Brain pericyte (primary cell): ENCODE measurements at regions not wholly inside any gene's neighbourhood (a gene's known extent, or its start where the extent isn't known, plus 50 kb on each side); places are given as distances from the start of the nearest gene placed in this dataset.

Source experiments
- DNase-seq: peaks from one replicate; pipeline ENCODE4 v3.0.0-alpha.2; 2012; ENCODE audit warnings: low read depth, low spot score

DNA sequence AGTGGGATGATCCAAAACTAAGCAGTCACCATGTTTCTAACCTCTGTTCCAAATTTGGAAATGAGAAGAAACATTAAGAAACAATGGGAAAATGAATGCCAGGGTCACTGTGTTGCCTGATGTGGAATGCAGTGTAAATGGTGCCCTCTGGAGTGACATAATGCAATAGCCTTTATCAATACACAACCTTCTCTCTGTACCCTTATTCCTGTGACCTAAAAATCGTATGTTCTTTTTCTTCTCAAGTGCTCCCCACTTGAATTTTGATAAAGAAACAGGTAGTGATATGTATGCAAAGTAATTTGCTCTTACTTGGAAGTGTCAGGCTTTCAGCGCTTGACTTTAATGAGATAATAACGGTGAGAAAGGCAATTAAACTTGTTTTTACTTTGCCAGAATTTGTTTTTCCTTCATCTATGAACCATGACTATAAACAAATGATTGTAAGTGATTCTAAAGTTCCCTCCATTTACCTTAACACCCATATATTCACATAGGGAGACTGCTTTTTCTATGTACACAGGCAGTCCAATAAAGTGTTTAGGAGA, 145.8 kb upstream of the THRB start:
- no peak for DNase-seq

DNA sequence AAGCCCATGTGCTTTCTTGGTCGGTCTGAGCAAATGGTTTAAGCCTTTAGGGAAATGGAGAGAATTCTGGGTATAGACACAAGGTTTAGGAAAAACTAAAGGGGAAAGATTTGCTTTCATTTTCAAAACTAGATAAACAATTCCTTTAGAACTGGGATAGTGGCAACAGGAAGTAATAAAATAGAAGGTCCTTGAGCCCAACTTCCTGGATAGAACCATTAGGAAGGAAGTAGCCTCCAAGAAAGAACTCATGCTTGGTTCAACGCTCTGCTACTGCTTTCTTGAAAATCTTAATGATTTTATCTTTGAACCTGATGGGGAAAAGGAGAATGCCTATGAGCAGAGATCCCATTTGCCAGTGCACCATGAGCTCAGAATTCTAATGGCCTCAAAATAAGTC, 147.0 kb upstream of the THRB start:
- DNase-seq = no peak

DNA sequence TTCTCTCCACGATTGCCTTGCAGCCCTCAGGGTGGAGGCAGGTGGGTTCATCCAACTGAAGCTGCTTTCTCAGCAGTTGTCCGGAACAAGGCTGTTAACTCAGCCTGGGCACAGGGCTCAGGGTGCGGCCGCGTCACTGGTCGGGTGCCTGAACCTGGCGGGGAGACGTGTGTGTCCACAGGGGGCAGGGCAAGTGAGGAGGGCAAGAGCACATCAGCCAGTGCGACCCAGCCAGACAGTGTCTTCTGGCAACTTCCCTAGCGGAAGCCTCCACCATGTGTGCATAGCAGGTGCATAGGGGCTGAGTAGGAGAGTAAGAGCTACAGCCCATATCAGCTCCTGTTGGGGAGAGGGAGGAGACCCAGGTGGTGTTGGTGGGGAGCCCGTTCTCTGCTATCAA, 150.4 kb upstream of the THRB start:
- no peak for DNase-seq

DNA sequence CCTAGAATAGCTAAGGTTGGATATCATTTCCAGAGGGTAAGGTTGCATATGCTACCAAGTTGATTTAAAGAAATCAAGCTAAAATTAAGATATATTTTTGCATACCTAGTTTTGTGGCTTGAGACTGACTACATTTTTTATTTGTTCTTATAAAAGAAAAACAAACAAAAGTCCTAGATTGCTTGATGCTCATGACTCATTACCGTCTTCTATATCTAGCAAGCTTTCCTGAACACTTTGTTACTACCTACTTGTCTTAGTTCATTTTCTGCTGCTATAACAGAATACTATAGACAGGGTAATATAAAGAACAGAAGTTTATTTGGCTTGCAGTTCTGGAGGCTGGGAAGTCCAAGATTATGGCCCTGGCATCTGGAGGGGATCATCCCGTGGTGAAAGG, 152.1 kb upstream of the THRB start:
- no peak for DNase-seq

DNA sequence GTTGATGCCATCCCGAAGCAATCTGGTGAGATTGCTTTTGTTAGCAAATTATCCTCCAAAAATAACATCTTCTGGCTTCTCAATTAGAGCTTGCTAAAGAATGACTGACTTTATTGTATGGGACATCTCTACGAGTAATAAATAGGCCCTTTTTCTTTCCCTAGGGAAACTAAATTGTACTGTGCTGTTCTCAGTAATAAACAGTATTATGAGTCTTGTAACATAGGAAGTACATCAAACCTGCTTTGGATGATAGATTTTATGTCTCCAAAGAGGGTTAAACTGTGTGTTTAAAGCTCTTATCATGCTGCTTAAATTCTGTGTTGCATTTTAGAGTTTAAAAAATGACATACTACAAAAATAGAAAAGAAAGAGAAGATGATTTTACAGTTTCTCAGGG, 153.4 kb upstream of the THRB start:
- DNase-seq = no peak

DNA sequence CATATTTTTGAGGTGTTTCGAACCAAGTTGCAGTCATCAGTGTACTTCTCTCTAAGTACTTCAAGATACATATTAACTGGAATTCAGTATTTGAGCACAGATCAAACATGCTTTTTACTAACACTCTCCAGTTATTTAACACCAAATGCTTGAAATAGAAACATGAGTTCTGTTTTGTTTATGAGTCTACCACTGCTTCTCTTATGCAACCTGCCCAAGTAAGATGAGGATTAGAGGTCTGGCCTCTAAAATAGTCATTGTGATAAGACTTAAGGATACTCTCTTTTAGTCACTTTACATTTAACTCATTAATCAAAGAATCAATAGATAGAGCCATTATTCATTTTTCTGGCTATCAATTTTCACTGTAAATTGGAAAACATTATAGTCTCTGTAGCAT, 156.2 kb upstream of the THRB start:
- DNase-seq = no peak

DNA sequence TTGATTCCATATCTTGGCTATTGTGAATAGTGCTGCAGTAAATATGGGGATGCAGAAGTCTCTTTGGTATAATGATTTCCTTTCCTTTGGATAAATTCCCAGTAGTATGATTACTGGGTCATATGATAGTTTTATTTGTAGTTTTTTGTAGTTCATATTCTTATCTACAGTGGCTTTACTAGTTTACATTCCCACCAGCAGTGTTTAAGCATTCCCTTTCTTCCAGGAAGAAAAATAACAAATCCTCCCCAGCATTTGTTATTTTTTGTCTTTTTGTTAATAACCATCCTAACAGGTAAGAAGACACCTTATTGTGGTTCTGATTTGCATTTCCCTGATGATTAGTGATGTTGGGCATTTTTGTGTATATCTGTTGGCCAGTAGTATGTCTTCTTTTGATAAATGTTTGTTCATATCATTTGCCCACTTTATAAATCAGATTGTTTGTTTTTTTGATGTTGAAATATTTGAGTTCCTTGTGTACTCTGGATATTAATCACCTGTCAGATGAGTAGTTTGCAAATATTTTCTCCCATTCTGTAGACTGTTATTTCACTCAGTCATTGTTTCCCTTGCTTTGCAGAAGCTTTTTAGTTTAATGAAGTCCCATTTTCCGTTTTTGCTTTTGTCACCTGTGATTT, 163.3 kb upstream of the THRB start:
- DNase-seq = no peak

DNA sequence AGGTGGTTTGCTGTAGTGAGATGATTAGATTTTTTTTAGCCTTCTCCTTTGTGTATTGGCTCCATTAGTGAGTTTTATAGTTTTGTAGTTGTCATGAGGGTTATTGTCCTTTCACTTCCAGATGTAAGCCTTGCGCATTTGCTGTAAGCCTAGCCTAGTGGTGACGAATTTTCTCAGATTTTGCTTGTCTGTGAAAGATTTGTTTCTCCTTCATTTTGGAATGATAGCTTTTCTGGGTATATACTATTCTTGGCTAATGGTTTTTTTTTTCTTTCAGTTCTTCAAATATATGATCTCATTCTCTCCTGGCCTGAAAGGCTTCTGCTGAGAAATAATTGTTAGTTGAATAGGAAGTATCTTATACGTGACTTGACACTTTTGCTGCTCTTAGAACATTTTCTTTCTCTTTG, 166.5 kb upstream of the THRB start:
- DNase-seq = no peak

DNA sequence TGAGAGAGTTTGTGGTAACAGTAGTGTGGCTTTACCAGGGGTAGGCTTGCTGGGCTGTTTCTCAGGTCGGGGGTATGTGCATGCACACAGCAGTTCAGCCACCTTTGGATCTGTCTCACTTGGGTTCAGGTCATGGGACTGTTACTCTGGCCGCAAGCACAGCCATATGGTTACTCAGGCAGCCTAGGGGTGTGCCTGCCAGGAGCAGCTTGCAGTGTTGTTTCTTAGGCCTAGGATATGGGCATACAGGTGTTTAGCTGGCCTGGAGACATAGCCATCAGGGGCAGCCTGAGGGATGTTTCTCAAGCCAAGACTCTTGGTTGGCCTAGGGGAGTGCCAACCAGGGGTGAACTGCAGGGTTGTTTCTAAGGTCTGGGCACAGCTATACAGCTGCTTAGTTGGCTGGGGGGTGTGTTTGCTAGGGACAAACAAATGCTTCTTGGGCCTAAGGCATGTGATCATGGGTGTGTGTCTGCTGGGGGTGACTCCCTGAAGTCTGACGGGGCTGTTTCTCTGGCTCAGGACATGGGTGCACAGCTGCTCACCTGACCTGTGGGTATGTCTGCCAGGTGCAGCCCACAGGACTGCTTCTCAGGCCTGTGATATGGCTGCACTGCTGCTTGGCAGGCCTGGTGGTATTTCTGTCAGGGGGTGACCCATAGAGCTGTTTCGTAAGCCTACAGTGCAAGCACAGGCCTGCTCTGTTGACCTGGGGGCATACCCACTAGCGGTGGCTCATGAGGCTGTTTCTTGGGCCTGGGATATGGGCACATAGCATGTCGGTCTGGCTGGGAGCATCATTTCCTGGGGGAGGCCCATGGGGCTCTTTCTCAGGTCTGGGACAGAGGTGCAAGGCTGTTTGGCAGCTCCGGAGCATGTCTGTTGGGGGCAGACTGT, 168.0 kb upstream of the THRB start:
- DNase-seq = no peak

DNA sequence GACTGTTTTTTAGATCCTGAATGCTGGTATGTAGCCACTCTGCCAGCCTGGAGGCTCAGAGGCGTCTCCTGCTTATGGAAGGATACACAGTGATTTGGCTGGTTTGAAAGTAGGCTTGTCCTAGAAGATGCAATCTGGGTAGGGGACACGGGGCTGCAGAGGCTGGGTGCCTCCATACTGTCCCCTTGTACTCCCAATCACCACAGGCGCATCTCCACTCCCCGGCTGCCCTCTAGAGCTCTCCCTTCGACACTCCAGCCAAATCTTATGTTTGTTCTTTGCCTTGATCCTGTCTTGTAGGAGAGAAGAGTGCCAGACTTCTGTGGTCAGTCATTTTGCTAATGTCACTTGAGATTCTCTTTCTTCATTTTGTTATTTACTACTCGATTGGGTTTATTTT, 168.8 kb upstream of the THRB start:
- no peak for DNase-seq

DNA sequence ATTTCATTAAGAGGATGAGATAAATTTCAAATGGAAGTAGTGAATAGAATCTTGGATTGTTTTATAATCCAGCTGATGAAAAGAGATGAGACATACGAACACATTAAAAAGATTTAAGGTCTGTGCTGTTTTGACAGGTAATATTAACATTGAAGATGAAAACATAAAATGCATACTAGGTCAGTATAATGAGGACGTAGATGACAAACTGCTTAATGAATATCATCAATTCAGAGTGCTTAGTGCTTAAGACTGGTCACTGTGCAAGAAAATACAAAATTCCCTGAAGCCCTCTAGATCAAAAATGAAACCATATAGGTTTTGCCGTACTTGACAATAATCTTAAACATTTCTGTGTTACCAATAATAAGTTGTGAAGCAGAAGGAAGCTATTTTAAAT, 173.4 kb upstream of the THRB start:
- DNase-seq = no peak

DNA sequence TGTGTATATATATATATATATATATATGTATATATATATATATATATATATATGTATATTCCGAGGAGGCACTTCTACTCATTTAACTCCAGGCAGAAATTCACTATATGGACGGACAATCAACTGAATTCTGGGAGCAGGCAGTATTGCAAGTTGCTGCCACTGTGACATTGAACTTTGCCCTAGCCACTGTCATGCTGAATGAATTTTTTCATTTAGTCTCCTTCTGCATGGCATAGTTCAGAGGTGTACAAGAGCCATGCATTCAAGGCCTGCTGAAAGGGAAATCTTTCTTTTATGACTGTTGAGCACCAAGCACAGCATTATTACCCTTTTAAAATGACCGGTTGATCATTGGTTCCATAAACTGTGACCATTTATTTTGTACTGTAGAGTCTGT, 176.2 kb upstream of the THRB start:
- no peak for DNase-seq

DNA sequence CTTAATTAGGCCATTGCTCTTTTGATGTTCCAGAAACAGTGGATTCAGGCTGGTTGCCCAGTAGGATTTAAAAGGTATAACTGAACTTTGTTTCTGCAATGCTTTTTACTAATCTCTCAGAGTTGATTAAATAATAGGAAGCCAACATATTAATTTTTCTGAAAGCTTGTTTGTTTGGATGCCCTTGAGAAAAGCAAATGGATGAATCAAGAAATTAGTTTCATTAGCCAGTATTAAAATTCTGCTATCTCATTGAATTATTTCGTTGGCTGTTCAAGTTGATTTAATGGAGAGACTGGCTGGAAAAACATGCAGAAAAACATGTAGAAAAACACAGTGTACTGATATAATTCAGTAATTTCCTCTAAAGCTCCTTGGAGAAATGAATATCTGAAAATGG, 178.9 kb upstream of the THRB start:
- DNase-seq = no peak

DNA sequence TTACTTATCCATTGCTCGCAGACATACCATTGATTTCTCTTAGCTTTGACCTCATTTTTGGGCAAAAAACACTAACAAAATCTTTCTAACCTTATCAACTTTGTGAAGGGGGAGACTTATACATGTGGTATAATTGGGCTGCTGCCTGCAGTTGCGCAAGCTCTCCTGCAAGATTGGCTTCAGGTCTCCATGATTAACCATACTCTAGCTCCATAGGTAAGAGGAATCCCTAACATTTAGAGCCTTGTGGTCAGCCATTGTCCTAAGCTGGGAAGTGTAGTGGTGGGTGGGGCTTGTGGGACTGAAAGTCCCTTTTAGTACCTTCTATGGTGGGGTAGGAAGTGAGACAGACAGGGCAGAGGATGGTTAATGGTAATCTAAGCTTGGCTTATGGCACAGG, 179.6 kb upstream of the THRB start:
- no peak for DNase-seq

DNA sequence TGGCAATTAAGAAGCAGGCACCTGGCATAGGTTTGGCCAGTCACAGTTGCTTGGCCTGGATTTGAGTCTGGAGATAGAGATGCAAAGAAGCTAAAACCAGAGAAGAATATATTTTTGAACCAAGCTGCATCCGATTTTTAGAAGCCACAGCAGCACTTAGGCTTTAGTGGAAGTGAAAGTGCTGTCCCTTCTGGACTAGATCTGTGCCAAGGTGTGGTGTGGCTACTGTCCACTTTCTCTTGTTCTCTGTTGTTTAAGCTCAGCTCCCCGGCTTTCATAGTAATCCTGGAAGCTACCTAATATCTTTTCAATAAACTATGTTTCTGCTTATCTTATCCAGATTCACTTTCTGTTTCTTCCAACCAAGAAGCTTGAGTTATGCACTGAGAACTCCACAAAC, 183.4 kb upstream of the THRB start:
- no peak for DNase-seq

DNA sequence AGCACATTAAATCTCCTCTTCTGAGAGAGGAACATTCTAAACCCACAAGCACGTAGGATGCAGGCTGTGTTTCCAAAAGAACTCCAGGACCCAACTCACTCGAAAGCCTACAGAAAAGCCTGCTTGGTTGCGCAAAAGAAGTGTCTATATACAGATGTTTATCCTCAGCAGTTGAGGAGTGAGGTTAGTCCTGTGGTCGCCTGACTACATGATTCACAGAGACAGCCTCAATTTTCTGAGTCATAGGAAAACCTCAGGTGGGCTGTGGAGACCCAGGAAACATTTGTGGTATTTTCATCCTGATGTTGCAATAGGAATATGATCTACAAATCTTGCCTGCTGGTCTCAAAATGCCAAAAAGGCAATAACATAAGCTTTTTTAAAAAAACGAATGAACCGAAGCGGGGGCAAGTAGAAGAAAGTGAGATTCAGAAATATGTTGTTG, 183.8 kb upstream of the THRB start:
- DNase-seq = peak; percentile 53

DNA sequence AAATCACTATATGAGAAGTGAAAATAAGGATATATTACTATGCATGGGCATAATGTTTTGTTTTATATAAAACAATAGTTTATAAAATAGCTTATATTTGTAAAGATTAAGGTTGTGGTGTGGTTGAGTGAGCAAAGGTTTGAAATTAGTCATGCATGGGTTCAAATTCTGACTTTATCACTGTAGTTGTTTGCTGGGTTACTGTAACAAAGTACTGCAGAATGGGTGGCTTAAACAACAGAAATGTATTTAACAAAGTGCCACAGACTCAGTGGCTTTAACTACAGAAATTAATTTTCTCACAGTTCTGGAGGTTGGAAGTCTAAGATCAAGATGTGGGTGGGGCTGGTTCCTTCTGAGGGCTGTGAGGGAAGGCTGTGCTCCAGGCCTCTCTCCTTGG, 184.8 kb upstream of the THRB start:
- no peak for DNase-seq

DNA sequence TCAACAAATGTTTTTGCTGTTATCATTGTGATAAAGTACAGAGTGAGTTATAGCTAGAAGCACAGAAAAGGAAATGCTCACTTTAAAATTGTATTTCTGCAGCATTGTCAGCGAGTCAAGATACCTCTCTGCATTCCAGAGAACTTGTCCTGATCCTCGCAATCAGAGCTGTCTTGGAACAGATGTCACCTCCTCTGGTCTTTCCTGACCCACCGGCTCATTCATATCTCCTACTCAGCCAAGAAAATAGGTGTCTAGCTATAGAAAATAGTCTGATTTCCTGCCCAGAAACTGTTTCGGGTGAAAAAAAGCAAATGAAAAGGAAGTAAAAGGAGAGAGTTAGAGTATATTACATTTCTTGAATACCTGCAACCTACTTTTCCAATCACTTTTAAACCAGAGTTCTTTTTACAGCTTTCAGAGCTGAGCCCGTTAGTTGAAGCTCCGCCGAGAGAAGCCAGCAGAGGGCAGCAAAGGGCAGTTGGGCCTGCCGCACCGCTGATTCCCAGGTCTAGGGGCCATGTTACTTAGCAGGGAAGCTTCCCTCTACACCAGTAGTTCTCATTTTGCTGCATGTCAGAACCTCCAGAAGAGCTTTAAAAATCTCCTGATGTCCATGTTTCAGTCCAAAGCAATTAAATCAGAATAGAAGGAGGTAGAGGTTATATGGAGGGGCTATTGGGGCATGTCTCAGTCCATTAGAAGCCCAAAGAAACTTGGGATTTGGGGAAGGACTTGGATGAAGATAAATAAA, 185.7 kb upstream of the THRB start:
- no peak for DNase-seq

DNA sequence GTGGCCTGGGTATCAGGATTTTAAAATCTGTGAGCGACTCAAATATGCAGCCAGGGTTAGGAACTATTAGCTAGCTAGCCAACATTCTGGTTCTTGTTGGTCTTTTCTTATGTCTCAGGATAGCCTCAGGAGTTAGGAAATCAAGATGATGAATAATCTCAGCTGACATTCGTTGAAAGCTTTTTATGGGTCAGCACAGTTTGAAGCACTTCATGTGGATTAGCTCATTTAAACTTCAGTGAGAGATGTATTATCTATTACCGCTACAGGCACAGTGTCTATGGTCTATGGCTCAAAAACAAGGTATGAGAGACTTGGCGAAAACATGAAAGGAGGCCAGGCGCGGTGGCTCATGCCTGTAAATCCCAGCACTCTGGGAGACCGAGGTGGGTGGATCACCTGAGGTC, 187.5 kb upstream of the THRB start:
- no peak for DNase-seq

DNA sequence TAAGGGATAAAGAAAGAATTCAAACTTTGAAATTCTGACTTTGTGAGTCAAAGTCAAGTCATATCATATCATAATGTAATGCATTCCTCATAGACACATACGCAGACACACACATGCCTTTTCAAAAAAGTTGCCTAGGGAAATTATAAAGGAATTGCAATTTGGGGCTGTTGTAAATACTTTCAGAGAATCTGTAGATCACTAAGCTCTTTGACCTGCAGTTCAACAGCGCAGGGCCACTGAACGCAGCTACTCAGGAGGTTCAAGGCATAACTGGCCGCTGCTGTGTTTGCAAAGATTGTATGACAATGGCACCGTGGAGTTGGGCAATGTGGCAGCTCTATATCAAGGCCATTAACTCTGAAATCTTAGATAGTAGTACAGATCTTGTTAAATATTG, 188.4 kb upstream of the THRB start:
- DNase-seq = no peak

DNA sequence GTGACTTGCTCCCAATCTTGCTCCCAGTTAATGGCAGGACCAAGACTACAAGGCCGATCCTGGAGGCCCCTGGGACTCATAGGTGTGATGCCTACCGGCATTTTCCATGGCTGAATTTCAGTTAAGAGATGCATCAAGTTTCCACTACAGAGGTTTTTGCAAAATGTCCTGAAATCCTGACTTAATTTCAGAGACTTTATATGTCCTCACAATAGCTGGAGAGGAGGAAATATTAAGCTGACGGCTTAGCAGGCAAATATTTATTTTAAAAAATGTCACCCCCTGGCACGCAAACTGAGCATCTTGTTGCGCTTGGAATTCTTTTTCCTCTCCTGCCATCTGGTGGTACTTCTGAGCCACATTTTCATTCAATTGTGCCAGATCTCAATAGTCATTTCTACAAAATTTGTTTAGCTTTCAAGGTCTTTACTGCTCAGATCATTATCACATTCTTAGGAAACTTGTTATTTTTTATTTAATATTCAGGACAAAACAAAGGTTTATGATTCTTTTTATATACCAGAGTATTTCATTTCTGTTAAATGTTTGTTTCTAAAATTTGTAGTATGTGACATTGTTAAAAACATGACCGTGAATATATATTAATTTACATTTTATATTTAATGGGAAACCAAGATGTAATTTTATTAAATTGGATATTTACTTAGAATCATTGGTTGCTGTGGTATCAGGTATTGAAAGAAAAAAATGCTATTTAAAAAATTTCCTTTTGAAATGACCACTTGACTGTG, 189.2 kb upstream of the THRB start:
- DNase-seq = no peak
